Muscle layer of colon (tissue), 2 donors: ENCODE measurements at regions not wholly inside any gene's neighbourhood (a gene's known extent, or its start where the extent isn't known, plus 50 kb on each side); places are given as distances from the start of the nearest gene placed in this dataset.

ENCODE experiments used
- H3K27ac ChIP-seq: one replicate; pipeline ENCODE4 v1.7.0; 2013; ENCODE audit warnings: low read depth, mild to moderate bottlenecking, low read length, moderate library complexity
- H3K27me3 ChIP-seq, 2 donors: one replicate each; pipeline ENCODE4 v1.7.0; 2013; ENCODE audit warnings: low read length in 2 of 2, mild to moderate bottlenecking in 2 of 2; ENCODE audit not compliant: insufficient read depth in 2 of 2, control insufficient read depth in 1 of 2
- H3K36me3 ChIP-seq: one replicate; pipeline ENCODE4 v1.7.0; 2013; ENCODE audit warnings: mild to moderate bottlenecking, low read length; ENCODE audit not compliant: insufficient read depth
- H3K4me1 ChIP-seq: one replicate; pipeline ENCODE4 v1.7.0; 2013; ENCODE audit warnings: mild to moderate bottlenecking, low read length; ENCODE audit not compliant: insufficient read depth
- H3K4me3 ChIP-seq, 2 donors: one replicate each; pipeline ENCODE4 v1.7.0; 2013; ENCODE audit warnings: low read length in 2 of 2, low read depth in 1 of 2, mild to moderate bottlenecking in 1 of 2, moderate library complexity in 1 of 2
- H3K9ac ChIP-seq: one replicate; pipeline ENCODE4 v1.7.0; 2013; ENCODE audit warnings: low read length
- H3K9me3 ChIP-seq: one replicate; pipeline ENCODE4 v1.7.0; 2013; ENCODE audit warnings: mild to moderate bottlenecking, low read length
- donor health status: abdominal sarcoma.
- donor health status: Adenocarcinoma of cecum.

DNA sequence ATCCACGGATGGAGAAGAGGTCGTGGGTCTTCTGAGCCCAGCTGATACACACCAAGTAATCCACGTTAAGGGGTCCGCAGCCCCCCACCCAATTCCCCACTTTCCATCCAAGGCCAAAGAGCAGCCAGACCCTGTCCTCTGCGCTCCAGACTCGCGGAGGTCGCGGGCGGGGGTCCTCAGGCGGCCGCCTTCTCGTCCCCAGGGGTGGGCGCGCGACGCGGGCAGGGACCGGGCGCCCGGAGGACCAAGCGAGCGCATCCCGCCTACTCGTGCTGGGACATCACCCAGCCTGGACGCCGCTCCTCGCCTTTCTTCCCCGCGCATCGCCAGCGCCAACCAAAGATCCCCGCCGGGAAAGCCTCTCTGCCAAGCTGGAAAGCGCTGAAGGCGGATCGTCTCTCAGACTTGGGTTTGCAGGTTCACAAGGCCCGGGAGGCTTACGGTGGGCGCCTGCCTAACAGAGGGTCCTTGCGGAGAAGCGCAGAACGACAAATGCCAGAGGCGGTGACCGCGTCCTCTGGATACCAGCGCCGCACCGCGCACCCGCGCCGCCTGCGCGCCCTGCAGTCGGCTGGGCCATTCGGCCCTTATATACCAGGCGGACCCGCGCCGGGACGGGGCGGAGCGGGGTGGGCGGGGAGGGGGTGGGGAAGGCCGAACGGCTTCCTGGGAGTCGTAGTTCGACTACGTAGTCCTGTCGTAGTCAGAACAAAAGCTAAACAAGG, 471.6 kb downstream of the SOX9 start:
- H3K36me3 ChIP-seq, result no peaks in the 10 kb centered on the region
- H3K27ac ChIP-seq, result no peak overlapping the region
- no peaks in the 10 kb centered on the region for H3K4me1 ChIP-seq
- peaks cover 5 to 27% of the 10 kb centered on the region in 2 donors for H3K27me3 ChIP-seq
- H3K9ac ChIP-seq, result no peak overlapping the region
- H3K9me3 ChIP-seq, result no peaks in the 10 kb centered on the region
- peak overlapping the region; percentile 31 to 58 for H3K4me3 ChIP-seq

DNA sequence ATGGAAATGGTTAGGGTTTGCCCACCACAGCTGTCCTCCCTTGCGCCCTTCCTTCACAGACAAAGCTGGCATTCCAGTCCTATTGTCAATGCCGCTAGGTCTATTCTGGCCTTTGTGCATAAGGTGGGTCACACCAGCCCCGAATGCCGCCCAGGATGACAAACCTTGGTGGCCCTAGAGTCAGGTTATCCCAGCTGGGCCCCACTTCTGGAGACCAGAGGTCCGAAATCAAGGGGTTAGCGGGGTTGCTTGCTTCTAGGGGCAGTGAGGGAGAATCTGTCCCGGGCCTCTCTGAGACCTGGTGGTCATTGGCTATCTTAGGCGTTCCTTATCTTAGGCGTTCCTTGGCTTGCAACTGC, 472.1 kb downstream of the SOX9 start:
- Histone ChIP-seq H3K27ac (no peak overlapping the region), H3K4me3 (no peak overlapping the region), H3K9me3 (no peaks in the 10 kb centered on the region), H3K4me1 (no peaks in the 10 kb centered on the region), H3K9ac (no peak overlapping the region), H3K36me3 (no peaks in the 10 kb centered on the region), H3K27me3 (peaks cover 5 to 27% of the 10 kb centered on the region in 2 donors)

GRCh38 chr17:72594248-72594647, 473.4 kb downstream of the SOX9 start:
- Histone ChIP-seq H3K4me3 (no peak overlapping the region), H3K27ac (no peak overlapping the region), H3K36me3 (no peaks in the 10 kb centered on the region), H3K9ac (no peak overlapping the region), H3K4me1 (no peaks in the 10 kb centered on the region), H3K27me3 (peaks cover 5 to 27% of the 10 kb centered on the region in 2 donors), H3K9me3 (no peaks in the 10 kb centered on the region)
